ENCODE measurements at regions not wholly inside any gene's neighbourhood (a gene's known extent, or its start where the extent isn't known, plus 50 kb on each side); places are given as distances from the start of the nearest gene placed in this dataset.

- Mint-ChIP-seq H3K4me1 (peaks cover 3% of the 10 kb centered on the region), H3K4me3 (no peak overlapping the region), H3K36me3 (no peaks in the 10 kb centered on the region), H3K27me3 (ENCODE audit: low read depth in 3 of 3) (no peaks in the 10 kb centered on the region), H3K9me3 (no peaks in the 10 kb centered on the region), H3K27ac (no peak overlapping the region)
- Histone ChIP-seq H3K4me2 (replicated peaks; ENCODE audit: extremely low read depth, low read length, poor library complexity, severe bottlenecking) (no peak overlapping the region), H3K4me1 (ENCODE audit: control insufficient read depth in 1 of 2, insufficient read depth in 2 of 2, low read length in 2 of 2) (no peaks in the 10 kb centered on the region), H3K27ac (ENCODE audit: low read depth in 1 of 2, low read length in 2 of 2) (no peak overlapping the region), H3K79me2 (ENCODE audit: insufficient read depth, low read length) (no peaks in the 10 kb centered on the region), H3K36me3 (replicated peaks in 1 of 2; ENCODE audit: control insufficient read depth in 1 of 2, insufficient read depth in 2 of 2, low read length in 2 of 2) (no peaks in the 10 kb centered on the region), H2AFZ (ENCODE audit: insufficient read depth, low read depth, low read length, poor library complexity, severe bottlenecking) (no peak overlapping the region), H3K27me3 (ENCODE audit: control insufficient read depth in 2 of 2, insufficient read depth in 2 of 2, low read length in 2 of 2) (no peaks in the 10 kb centered on the region), H3K9me3 (replicated peaks in 1 of 2; ENCODE audit: control insufficient read depth in 1 of 2, insufficient read depth in 1 of 2, low read length in 2 of 2) (no peaks in the 10 kb centered on the region), H4K20me1 (ENCODE audit: insufficient read depth, low read length) (no peaks in the 10 kb centered on the region), H3K4me3 (replicated peaks in 1 of 3; ENCODE audit: low read depth in 2 of 3, low read length in 3 of 3) (no peak overlapping the region), H3K9ac (ENCODE audit: insufficient read depth, low read length, poor library complexity, severe bottlenecking) (no peak overlapping the region)
- DNase-seq = no peak
- intact Hi-C loops (cut with micrococcal nuclease) = no loop called here
- TF ChIP-seq, protein P1, sequence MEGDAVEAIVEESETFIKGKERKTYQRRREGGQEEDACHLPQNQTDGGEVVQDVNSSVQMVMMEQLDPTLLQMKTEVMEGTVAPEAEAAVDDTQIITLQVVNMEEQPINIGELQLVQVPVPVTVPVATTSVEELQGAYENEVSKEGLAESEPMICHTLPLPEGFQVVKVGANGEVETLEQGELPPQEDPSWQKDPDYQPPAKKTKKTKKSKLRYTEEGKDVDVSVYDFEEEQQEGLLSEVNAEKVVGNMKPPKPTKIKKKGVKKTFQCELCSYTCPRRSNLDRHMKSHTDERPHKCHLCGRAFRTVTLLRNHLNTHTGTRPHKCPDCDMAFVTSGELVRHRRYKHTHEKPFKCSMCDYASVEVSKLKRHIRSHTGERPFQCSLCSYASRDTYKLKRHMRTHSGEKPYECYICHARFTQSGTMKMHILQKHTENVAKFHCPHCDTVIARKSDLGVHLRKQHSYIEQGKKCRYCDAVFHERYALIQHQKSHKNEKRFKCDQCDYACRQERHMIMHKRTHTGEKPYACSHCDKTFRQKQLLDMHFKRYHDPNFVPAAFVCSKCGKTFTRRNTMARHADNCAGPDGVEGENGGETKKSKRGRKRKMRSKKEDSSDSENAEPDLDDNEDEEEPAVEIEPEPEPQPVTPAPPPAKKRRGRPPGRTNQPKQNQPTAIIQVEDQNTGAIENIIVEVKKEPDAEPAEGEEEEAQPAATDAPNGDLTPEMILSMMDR (IDR thresholded peaks at IDR 0.05) = no peak
Observed at GRCh38 chr1:88186911-88187310, 497.2 kb upstream of the PKN2 start.

GRCh38 chr1:88188038-88188437 lies 496.0 kb upstream of the PKN2 start:
- Histone ChIP-seq H3K79me2 (ENCODE audit: insufficient read depth, low read length) (no peaks in the 10 kb centered on the region), H3K27me3 (ENCODE audit: control insufficient read depth in 2 of 2, insufficient read depth in 2 of 2, low read length in 2 of 2) (no peaks in the 10 kb centered on the region), H3K4me2 (replicated peaks; ENCODE audit: extremely low read depth, low read length, poor library complexity, severe bottlenecking) (no peak overlapping the region), H3K9me3 (replicated peaks in 1 of 2; ENCODE audit: control insufficient read depth in 1 of 2, insufficient read depth in 1 of 2, low read length in 2 of 2) (no peaks in the 10 kb centered on the region), H2AFZ (ENCODE audit: insufficient read depth, low read depth, low read length, poor library complexity, severe bottlenecking) (no peak overlapping the region), H3K4me3 (replicated peaks in 1 of 3; ENCODE audit: low read depth in 2 of 3, low read length in 3 of 3) (no peak overlapping the region), H3K27ac (ENCODE audit: low read depth in 1 of 2, low read length in 2 of 2) (no peak overlapping the region), H3K9ac (ENCODE audit: insufficient read depth, low read length, poor library complexity, severe bottlenecking) (no peak overlapping the region), H3K36me3 (replicated peaks in 1 of 2; ENCODE audit: control insufficient read depth in 1 of 2, insufficient read depth in 2 of 2, low read length in 2 of 2) (no peaks in the 10 kb centered on the region), H3K4me1 (ENCODE audit: control insufficient read depth in 1 of 2, insufficient read depth in 2 of 2, low read length in 2 of 2) (no peaks in the 10 kb centered on the region), H4K20me1 (ENCODE audit: insufficient read depth, low read length) (no peaks in the 10 kb centered on the region)
- DNase-seq = no peak
- Mint-ChIP-seq H3K4me3 (no peak overlapping the region), H3K9me3 (no peaks in the 10 kb centered on the region), H3K4me1 (peaks cover 6% of the 10 kb centered on the region), H3K36me3 (no peaks in the 10 kb centered on the region), H3K27ac (no peak overlapping the region), H3K27me3 (ENCODE audit: low read depth in 3 of 3) (no peaks in the 10 kb centered on the region)
- intact Hi-C loops (cut with micrococcal nuclease) = no loop called here
- TF ChIP-seq, protein P1 (IDR thresholded peaks at IDR 0.05) = no peak

All from CD14-positive monocyte (primary cell).